ENCODE measurements at regions not wholly inside any gene's neighbourhood (a gene's known extent, or its start where the extent isn't known, plus 50 kb on each side); places are given as distances from the start of the nearest gene placed in this dataset.

- H3K4me3 Mint-ChIP-seq: no peak overlapping the region
- H3K36me3 Mint-ChIP-seq (ENCODE audit: insufficient read depth): no peaks in the 10 kb centered on the region
- no peak for DNase-seq (ENCODE audit: low spot score in 2 of 2)
- no peaks in the 10 kb centered on the region for H3K4me1 Mint-ChIP-seq
- H3K9me3 Mint-ChIP-seq: peaks cover 5% of the 10 kb centered on the region
- no peaks in the 10 kb centered on the region for H3K27me3 Mint-ChIP-seq
- no peak for ATAC-seq (replicated peaks; ENCODE audit: extremely low read depth, poor library complexity, severe bottlenecking)
- no peak overlapping the region for H3K27ac Mint-ChIP-seq (ENCODE audit: low read depth)
These were observed 459.4 kb upstream of the GRIA1 start for GRCh38 chr5:153030755-153031725.

DNA sequence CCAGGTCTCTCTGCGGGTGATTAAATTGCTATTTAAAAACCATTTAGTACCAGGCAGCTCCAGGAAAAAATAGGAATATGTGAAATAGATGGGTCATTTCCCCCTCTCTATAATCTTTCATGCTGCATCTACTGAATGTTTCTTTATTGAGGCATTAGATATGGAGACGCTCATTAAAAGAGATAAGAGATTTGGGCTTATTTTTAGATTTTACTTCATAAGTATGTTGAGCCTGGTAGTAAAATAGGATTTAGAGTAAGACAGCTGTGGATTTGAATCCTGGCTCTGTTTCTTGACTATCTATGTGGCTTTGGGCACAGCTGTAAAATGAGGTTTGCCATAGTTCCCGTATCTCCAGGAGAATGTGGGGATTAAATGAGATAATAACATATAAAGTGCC, 451.0 kb upstream of the GRIA1 start:
- Mint-ChIP-seq H3K27ac (ENCODE audit: low read depth) (no peak overlapping the region), H3K36me3 (ENCODE audit: insufficient read depth) (no peaks in the 10 kb centered on the region), H3K27me3 (no peaks in the 10 kb centered on the region), H3K9me3 (peaks cover 17% of the 10 kb centered on the region), H3K4me1 (no peaks in the 10 kb centered on the region), H3K4me3 (no peak overlapping the region)
- DNase-seq (ENCODE audit: low spot score in 2 of 2): no peak
- ATAC-seq (replicated peaks; ENCODE audit: extremely low read depth, poor library complexity, severe bottlenecking): no peak

GRCh38 chr5:153043886-153044285, 446.6 kb upstream of the GRIA1 start:
- Mint-ChIP-seq H3K4me3 (no peak overlapping the region), H3K27ac (ENCODE audit: low read depth) (no peak overlapping the region), H3K4me1 (no peaks in the 10 kb centered on the region), H3K9me3 (peaks cover 19% of the 10 kb centered on the region), H3K36me3 (ENCODE audit: insufficient read depth) (no peaks in the 10 kb centered on the region), H3K27me3 (no peaks in the 10 kb centered on the region)
- DNase-seq (ENCODE audit: low spot score in 2 of 2): no peak
- no peak for ATAC-seq (replicated peaks; ENCODE audit: extremely low read depth, poor library complexity, severe bottlenecking)

DNA sequence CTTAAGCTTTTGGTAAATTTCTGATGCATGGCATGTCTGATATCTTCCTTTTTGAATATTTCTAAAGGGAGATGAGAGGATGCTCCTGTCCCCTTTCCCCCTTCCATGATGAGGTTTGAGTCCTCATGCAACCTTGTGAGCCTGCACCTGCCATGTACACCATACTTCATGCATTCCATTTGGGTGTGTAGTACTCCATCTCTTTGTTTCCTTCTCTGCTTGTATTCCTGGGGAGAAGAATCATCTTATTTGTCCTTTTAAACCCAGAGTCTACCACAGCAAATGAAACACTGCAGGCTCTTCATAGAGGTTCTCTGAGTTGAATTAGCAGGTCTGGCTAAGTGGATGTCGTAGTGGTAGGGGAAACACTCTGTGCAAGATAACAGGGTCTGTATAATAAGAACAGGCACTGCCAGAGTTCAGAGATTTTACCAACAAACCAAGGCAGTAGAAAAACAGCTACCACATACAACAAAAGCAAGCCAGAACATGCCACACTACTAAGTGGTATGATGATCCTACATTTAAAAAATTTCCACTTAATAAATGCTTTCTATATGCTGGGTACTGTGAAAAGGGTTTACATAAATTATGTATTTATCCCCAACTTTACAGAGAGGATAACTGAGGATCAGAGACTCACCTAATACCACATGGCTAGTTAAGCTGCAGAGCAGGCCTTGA, 439.8 kb upstream of the GRIA1 start:
- ATAC-seq (replicated peaks; ENCODE audit: extremely low read depth, poor library complexity, severe bottlenecking): no peak
- Mint-ChIP-seq H3K36me3 (ENCODE audit: insufficient read depth) (no peaks in the 10 kb centered on the region), H3K27ac (ENCODE audit: low read depth) (no peak overlapping the region), H3K27me3 (no peaks in the 10 kb centered on the region), H3K9me3 (peaks cover 14% of the 10 kb centered on the region), H3K4me1 (no peaks in the 10 kb centered on the region), H3K4me3 (no peak overlapping the region)
- DNase-seq (ENCODE audit: low spot score in 2 of 2): no peak

GRCh38 chr5:153066281-153066680, 424.2 kb upstream of the GRIA1 start:
- DNase-seq (ENCODE audit: low spot score in 2 of 2) (no peak), ATAC-seq (replicated peaks; ENCODE audit: extremely low read depth, poor library complexity, severe bottlenecking) (no peak)
- H3K4me3 Mint-ChIP-seq: no peak overlapping the region
- H3K27ac Mint-ChIP-seq (ENCODE audit: low read depth): no peak overlapping the region
- no peaks in the 10 kb centered on the region for H3K27me3 Mint-ChIP-seq
- no peaks in the 10 kb centered on the region for H3K4me1 Mint-ChIP-seq
- no peaks in the 10 kb centered on the region for H3K36me3 Mint-ChIP-seq (ENCODE audit: insufficient read depth)
- H3K9me3 Mint-ChIP-seq: peaks cover 12% of the 10 kb centered on the region

GRCh38 chr5:153067869-153068268, 422.6 kb upstream of the GRIA1 start:
- no peak overlapping the region for H3K4me3 Mint-ChIP-seq
- H3K27ac Mint-ChIP-seq (ENCODE audit: low read depth): no peak overlapping the region
- no peaks in the 10 kb centered on the region for H3K36me3 Mint-ChIP-seq (ENCODE audit: insufficient read depth)
- DNase-seq (ENCODE audit: low spot score in 2 of 2) (no peak), ATAC-seq (replicated peaks; ENCODE audit: extremely low read depth, poor library complexity, severe bottlenecking) (no peak)
- no peaks in the 10 kb centered on the region for H3K27me3 Mint-ChIP-seq
- H3K4me1 Mint-ChIP-seq: no peaks in the 10 kb centered on the region
- H3K9me3 Mint-ChIP-seq: peaks cover 12% of the 10 kb centered on the region

GRCh38 chr5:153079396-153079795, 411.1 kb upstream of the GRIA1 start:
- H3K4me1 Mint-ChIP-seq: no peaks in the 10 kb centered on the region
- no peaks in the 10 kb centered on the region for H3K27me3 Mint-ChIP-seq
- no peak for ATAC-seq (replicated peaks; ENCODE audit: extremely low read depth, poor library complexity, severe bottlenecking)
- H3K27ac Mint-ChIP-seq (ENCODE audit: low read depth): no peak overlapping the region
- no peak overlapping the region for H3K4me3 Mint-ChIP-seq
- no peak for DNase-seq (ENCODE audit: low spot score in 2 of 2)
- H3K9me3 Mint-ChIP-seq: peaks cover 20% of the 10 kb centered on the region
- peaks cover 2% of the 10 kb centered on the region for H3K36me3 Mint-ChIP-seq (ENCODE audit: insufficient read depth)

- H3K4me1 Mint-ChIP-seq: no peaks in the 10 kb centered on the region
- ATAC-seq (replicated peaks; ENCODE audit: extremely low read depth, poor library complexity, severe bottlenecking) (no peak), DNase-seq (ENCODE audit: low spot score in 2 of 2) (no peak)
- H3K27ac Mint-ChIP-seq (ENCODE audit: low read depth): no peak overlapping the region
- H3K9me3 Mint-ChIP-seq: peaks cover 20% of the 10 kb centered on the region
- no peak overlapping the region for H3K4me3 Mint-ChIP-seq
- H3K27me3 Mint-ChIP-seq: no peaks in the 10 kb centered on the region
- H3K36me3 Mint-ChIP-seq (ENCODE audit: insufficient read depth): peaks cover 2% of the 10 kb centered on the region
These were observed 409.5 kb upstream of the GRIA1 start for GRCh38 chr5:153080940-153081339.

DNA sequence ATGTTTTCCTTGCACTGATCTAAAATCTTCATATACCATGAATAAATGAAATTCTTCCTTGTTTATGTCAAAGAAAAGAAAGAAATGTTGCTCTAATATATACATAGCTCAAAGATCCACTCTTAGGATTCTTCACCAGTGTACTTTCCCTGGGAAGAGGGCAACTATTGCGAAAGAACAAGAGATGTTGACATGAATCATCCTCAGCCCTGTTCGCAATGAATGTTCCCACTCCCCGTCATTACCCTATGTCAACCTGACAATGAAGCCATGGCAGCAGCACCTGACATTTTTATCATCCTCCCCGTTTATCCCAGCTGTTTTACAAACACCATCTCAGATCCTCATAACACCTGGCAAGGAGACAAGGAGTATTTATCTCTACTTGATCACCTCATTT, 409.1 kb upstream of the GRIA1 start:
- H3K4me1 Mint-ChIP-seq: no peaks in the 10 kb centered on the region
- no peak for ATAC-seq (replicated peaks; ENCODE audit: extremely low read depth, poor library complexity, severe bottlenecking)
- H3K4me3 Mint-ChIP-seq: no peak overlapping the region
- H3K9me3 Mint-ChIP-seq: peaks cover 20% of the 10 kb centered on the region
- H3K36me3 Mint-ChIP-seq (ENCODE audit: insufficient read depth): peaks cover 2% of the 10 kb centered on the region
- H3K27ac Mint-ChIP-seq (ENCODE audit: low read depth): no peak overlapping the region
- no peaks in the 10 kb centered on the region for H3K27me3 Mint-ChIP-seq
- DNase-seq (ENCODE audit: low spot score in 2 of 2): no peak

DNA sequence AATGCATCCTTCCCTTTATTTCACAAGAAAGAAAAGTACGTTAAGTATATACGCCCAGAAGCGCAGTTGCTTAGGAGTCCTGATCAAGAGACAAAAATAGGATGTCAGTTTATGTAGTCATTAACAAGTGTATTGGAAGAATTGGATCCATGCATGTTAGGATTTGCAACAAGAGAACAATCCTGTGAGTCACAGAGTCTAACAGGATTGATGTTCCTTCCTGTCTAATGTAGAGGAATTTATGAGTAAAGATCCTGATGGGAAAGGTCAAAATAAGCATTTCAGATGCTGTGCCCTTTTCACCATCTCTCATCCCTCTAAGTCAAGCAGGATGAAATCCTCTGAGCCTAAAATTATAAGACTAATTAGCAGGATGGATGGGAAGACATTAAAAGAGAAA, 406.0 kb upstream of the GRIA1 start:
- ATAC-seq (replicated peaks; ENCODE audit: extremely low read depth, poor library complexity, severe bottlenecking): no peak
- Mint-ChIP-seq H3K36me3 (ENCODE audit: insufficient read depth) (peaks cover 2% of the 10 kb centered on the region), H3K9me3 (peaks cover 20% of the 10 kb centered on the region), H3K27ac (ENCODE audit: low read depth) (no peak overlapping the region), H3K4me3 (no peak overlapping the region), H3K4me1 (no peaks in the 10 kb centered on the region), H3K27me3 (no peaks in the 10 kb centered on the region)
- no peak for DNase-seq (ENCODE audit: low spot score in 2 of 2)

- Mint-ChIP-seq H3K4me1 (no peaks in the 10 kb centered on the region), H3K27me3 (no peaks in the 10 kb centered on the region), H3K36me3 (ENCODE audit: insufficient read depth) (peaks cover 2% of the 10 kb centered on the region), H3K9me3 (peaks cover 20% of the 10 kb centered on the region), H3K4me3 (no peak overlapping the region), H3K27ac (ENCODE audit: low read depth) (no peak overlapping the region)
- no peak for ATAC-seq (replicated peaks; ENCODE audit: extremely low read depth, poor library complexity, severe bottlenecking)
- DNase-seq (ENCODE audit: low spot score in 2 of 2): no peak
These were observed 404.0 kb upstream of the GRIA1 start for GRCh38 chr5:153086486-153086885.

DNA sequence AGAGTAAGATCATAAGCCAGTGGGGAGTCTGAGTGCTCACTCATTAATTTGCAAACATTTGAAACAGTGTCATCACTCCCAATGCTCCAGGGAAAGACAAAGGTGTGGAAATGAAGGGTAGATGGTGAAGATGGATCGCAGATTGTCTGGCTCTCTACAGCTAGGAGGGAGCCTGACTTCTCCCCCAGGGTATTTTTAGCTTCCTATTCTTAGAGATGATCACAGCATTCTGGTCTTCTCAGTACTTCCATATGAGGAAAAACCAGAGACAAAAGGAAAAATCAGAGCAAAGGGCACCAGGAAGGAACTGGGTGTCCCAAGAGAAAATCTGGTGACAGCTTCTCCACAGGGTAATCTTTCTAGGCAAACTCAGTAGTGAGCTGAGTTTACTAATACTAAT, 401.9 kb upstream of the GRIA1 start:
- no peaks in the 10 kb centered on the region for H3K4me1 Mint-ChIP-seq
- H3K27ac Mint-ChIP-seq (ENCODE audit: low read depth): no peak overlapping the region
- peaks cover 13% of the 10 kb centered on the region for H3K9me3 Mint-ChIP-seq
- no peak for ATAC-seq (replicated peaks; ENCODE audit: extremely low read depth, poor library complexity, severe bottlenecking)
- no peaks in the 10 kb centered on the region for H3K27me3 Mint-ChIP-seq
- no peak for DNase-seq (ENCODE audit: low spot score in 2 of 2)
- H3K4me3 Mint-ChIP-seq: no peak overlapping the region
- no peaks in the 10 kb centered on the region for H3K36me3 Mint-ChIP-seq (ENCODE audit: insufficient read depth)

GRCh38 chr5:153094333-153094732, 396.1 kb upstream of the GRIA1 start:
- ATAC-seq (replicated peaks; ENCODE audit: extremely low read depth, poor library complexity, severe bottlenecking): no peak
- DNase-seq (ENCODE audit: low spot score in 2 of 2): no peak
- H3K4me1 Mint-ChIP-seq: no peaks in the 10 kb centered on the region
- H3K27me3 Mint-ChIP-seq: no peaks in the 10 kb centered on the region
- H3K27ac Mint-ChIP-seq (ENCODE audit: low read depth): no peak overlapping the region
- H3K9me3 Mint-ChIP-seq: peaks cover 21% of the 10 kb centered on the region
- H3K36me3 Mint-ChIP-seq (ENCODE audit: insufficient read depth): no peaks in the 10 kb centered on the region
- no peak overlapping the region for H3K4me3 Mint-ChIP-seq
